PC-3 (cell line): ENCODE measurements at regions not wholly inside any gene's neighbourhood (a gene's known extent, or its start where the extent isn't known, plus 50 kb on each side); places are given as distances from the start of the nearest gene placed in this dataset.

Source experiments
- EZH2 ChIP-seq: fragments of 300-600 bp; sonication (generic); IDR thresholded peaks from one replicate; pipeline ENCODE4 v1.6.1; 2017; ENCODE audit warnings: antibody characterized with exemption, mild to moderate bottlenecking, low read length; ENCODE audit not compliant: unreplicated experiment
- EZH2phosphoT487 ChIP-seq: fragments of 300-600 bp; sonication (generic); IDR thresholded peaks from 2 replicates; pipeline ENCODE4 v1.6.1; 2018; ENCODE audit warnings: mild to moderate bottlenecking, antibody characterized with exemption, low read length, borderline replicate concordance
- TF ChIP-seq, protein P1 (sequence below): fragments of 300-600 bp; sonication (generic); conservative IDR thresholded peaks from 2 replicates; pipeline ENCODE4 v1.5.1; 2017; ENCODE audit warnings: antibody characterized with exemption, low read depth, mild to moderate bottlenecking, low read length

DNA sequence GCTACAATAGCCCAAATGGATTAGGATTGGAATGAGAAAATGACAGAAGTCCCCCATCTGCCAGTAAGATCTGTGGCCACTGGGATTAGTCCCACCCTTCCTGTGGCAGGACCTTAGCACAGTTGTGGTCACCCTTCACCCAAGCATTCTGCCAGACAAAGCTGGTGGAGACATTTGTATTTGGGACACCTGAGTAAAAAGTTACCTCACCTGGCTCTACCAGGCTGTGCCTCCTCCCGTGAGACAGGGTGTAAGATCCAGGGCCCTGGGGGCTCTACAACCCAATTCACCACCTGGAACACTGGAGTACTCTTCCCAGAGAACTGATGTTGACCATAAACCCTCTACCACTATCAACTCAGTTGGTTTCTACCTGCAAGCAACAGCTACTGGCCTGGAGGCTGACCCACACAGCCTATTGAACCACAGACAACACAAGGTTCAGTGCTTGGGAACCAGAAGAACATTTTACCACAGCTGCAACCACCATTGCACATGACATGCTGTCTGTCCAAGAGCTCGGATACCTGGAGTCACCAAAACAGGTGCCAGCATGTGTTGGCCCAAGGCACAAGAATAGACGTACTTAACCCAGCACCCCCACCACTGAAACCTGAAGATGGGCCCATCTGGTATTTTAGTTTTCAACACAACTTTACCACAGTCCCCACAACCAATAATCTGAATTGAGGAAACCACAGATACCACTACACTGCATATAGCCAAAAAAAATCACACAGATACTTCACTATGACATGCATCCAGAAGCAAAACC lies 1686.7 kb downstream of the SI start:
- no peak for TF ChIP-seq EZH2
- TF ChIP-seq, protein P1, sequence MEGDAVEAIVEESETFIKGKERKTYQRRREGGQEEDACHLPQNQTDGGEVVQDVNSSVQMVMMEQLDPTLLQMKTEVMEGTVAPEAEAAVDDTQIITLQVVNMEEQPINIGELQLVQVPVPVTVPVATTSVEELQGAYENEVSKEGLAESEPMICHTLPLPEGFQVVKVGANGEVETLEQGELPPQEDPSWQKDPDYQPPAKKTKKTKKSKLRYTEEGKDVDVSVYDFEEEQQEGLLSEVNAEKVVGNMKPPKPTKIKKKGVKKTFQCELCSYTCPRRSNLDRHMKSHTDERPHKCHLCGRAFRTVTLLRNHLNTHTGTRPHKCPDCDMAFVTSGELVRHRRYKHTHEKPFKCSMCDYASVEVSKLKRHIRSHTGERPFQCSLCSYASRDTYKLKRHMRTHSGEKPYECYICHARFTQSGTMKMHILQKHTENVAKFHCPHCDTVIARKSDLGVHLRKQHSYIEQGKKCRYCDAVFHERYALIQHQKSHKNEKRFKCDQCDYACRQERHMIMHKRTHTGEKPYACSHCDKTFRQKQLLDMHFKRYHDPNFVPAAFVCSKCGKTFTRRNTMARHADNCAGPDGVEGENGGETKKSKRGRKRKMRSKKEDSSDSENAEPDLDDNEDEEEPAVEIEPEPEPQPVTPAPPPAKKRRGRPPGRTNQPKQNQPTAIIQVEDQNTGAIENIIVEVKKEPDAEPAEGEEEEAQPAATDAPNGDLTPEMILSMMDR = no peak
- no peak for TF ChIP-seq EZH2phosphoT487
